ENCODE measurements at regions not wholly inside any gene's neighbourhood (a gene's known extent, or its start where the extent isn't known, plus 50 kb on each side); places are given as distances from the start of the nearest gene placed in this dataset.

GRCh38 chr15:93920204-93920603, 311.2 kb upstream of the MCTP2 start:
- no peak for TF ChIP-seq CTCF (IDR thresholded peaks at IDR 0.05)
- TF ChIP-seq POLR2A (IDR thresholded peaks at IDR 0.05): no peak
